Fibroblast of lung (primary cell): ENCODE measurements at regions not wholly inside any gene's neighbourhood (a gene's known extent, or its start where the extent isn't known, plus 50 kb on each side); places are given as distances from the start of the nearest gene placed in this dataset.

Source experiments
- DNase-seq, 2 donors: peaks; one replicate each; pipeline versions ENCODE4 v3.0.0 to v3.0.0-alpha.2; 2010; ENCODE audit warnings: low read depth in 2 of 2
- H2AFZ ChIP-seq: 2 replicates; pipeline ENCODE4 v1.5.1; 2012; ENCODE audit warnings: low read length, control low read depth, inconsistent platforms
- H3K27ac ChIP-seq: 2 replicates; pipeline ENCODE4 v1.5.1; 2011; ENCODE audit warnings: low read length, control low read depth; ENCODE audit not compliant: insufficient read depth
- H3K27me3 ChIP-seq: 2 replicates; pipeline ENCODE4 v1.5.1; 2011; ENCODE audit warnings: mild to moderate bottlenecking, low read length; ENCODE audit not compliant: control insufficient read depth, insufficient read depth
- H3K36me3 ChIP-seq: 2 replicates; pipeline ENCODE4 v1.5.1; 2011; ENCODE audit warnings: low read length; ENCODE audit not compliant: control insufficient read depth, insufficient read depth
- H3K4me1 ChIP-seq: 2 replicates; pipeline ENCODE4 v1.5.1; 2011; ENCODE audit warnings: low read length; ENCODE audit not compliant: control insufficient read depth, insufficient read depth; ENCODE audit errors: extremely low read depth
- H3K4me2 ChIP-seq: 2 replicates; pipeline ENCODE4 v1.5.1; 2011; ENCODE audit warnings: low read length, control low read depth; ENCODE audit not compliant: insufficient read depth; ENCODE audit errors: extremely low read depth
- H3K4me3 ChIP-seq, 4 experiments: fragments of 200-600 bp in 1 of 4; sonication (generic) in 1 of 4; replicated peaks in 1 of 4; 2 replicates each; pipeline ENCODE4 v1.5.1; 2011 to 2016; ENCODE audit warnings: low read length in 4 of 4, low read depth in 3 of 4, mild to moderate bottlenecking in 3 of 4, control low read depth in 2 of 4, inconsistent platforms in 1 of 4, mixed read lengths in 1 of 4; ENCODE audit not compliant: insufficient read depth in 1 of 4; ENCODE audit errors: control extremely low read depth in 1 of 4
- H3K79me2 ChIP-seq: 2 replicates; pipeline ENCODE4 v1.5.1; 2012; ENCODE audit warnings: mild to moderate bottlenecking, low read length, inconsistent platforms; ENCODE audit not compliant: control insufficient read depth, insufficient read depth
- H3K9ac ChIP-seq: 2 replicates; pipeline ENCODE4 v1.5.1; 2011; ENCODE audit warnings: mild to moderate bottlenecking, low read length, control low read depth; ENCODE audit not compliant: insufficient read depth
- H3K9me3 ChIP-seq: 2 replicates; pipeline ENCODE4 v1.5.1; 2012; ENCODE audit warnings: low read depth, low read length; ENCODE audit not compliant: control insufficient read depth, insufficient read depth
- H4K20me1 ChIP-seq: 2 replicates; pipeline ENCODE4 v1.5.1; 2011; ENCODE audit warnings: low read length; ENCODE audit not compliant: control insufficient read depth, insufficient read depth; ENCODE audit errors: extremely low read depth
- EZH2 ChIP-seq: IDR thresholded peaks from 2 replicates; pipeline ENCODE4 v1.5.1; 2012; ENCODE audit warnings: low read length, control low read depth, mild to moderate bottlenecking; ENCODE audit errors: missing control alignments
- TF ChIP-seq, protein P1 (sequence below), 2 donors: IDR thresholded peaks in 1 of 2; conservative IDR thresholded peaks in 1 of 2; 1 replicate in 1 of 2; 2 replicates in 1 of 2; pipeline ENCODE4 v1.5.1; 2011 to 2012; ENCODE audit warnings: low read length in 2 of 2, control low read depth in 1 of 2, inconsistent platforms in 1 of 2, low read depth in 1 of 2, mild to moderate bottlenecking in 1 of 2

DNA sequence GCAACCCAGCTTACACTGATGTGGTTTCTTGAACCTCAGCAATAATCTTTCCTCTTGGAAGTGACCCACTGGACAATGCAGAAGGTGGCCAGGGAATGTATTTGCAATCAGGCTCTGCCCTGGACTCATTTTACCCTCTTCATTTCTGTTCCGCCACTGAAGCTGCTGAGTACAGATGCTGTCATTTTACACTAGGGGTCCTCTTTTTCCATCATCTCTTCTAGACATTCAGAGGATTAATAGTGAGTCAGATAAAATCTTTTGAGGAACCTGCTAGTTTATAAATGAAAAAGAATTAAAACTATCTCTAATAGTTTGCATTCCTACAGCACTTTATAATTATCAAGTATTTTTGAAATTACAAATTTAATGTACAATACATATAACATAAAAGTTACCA lies 87.9 kb upstream of the PNPT1 start:
- TF ChIP-seq EZH2 = no peak
- TF ChIP-seq, protein P1, sequence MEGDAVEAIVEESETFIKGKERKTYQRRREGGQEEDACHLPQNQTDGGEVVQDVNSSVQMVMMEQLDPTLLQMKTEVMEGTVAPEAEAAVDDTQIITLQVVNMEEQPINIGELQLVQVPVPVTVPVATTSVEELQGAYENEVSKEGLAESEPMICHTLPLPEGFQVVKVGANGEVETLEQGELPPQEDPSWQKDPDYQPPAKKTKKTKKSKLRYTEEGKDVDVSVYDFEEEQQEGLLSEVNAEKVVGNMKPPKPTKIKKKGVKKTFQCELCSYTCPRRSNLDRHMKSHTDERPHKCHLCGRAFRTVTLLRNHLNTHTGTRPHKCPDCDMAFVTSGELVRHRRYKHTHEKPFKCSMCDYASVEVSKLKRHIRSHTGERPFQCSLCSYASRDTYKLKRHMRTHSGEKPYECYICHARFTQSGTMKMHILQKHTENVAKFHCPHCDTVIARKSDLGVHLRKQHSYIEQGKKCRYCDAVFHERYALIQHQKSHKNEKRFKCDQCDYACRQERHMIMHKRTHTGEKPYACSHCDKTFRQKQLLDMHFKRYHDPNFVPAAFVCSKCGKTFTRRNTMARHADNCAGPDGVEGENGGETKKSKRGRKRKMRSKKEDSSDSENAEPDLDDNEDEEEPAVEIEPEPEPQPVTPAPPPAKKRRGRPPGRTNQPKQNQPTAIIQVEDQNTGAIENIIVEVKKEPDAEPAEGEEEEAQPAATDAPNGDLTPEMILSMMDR (conservative IDR thresholded peaks at IDR 0.05 in 1 of 2, IDR thresholded peaks at IDR 0.05 in 1 of 2; ENCODE audit: low read depth in 1 of 2, low read length in 2 of 2) = peak in 1 of 2 donors; percentile 17
- no peak for DNase-seq

DNA sequence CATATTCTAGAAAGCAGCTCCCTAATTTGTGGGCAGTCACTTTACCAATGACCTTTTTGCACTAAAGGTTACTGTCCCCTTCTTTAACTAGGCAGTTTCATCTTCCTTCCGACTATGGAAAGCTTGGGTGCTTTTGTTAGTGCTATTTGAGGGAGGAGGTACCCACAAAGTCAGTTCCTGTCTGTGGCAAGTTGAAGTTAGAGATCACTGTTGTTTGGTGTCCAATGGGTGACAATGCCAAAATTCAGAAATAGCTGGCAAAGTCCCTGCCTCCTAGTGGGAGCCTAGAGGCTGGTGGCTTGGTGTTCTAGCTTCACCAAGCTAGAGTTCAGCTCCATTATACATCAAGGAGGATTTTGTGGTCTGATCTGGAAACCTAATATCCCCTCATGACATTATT lies 87.1 kb upstream of the PNPT1 start:
- Histone ChIP-seq H3K9me3 (no peaks in the 10 kb centered on the region), H3K4me3 (no peak overlapping the region), H3K79me2 (no peaks in the 10 kb centered on the region), H3K9ac (no peak overlapping the region), H3K27me3 (no peaks in the 10 kb centered on the region), H3K4me2 (no peak overlapping the region), H3K4me1 (no peaks in the 10 kb centered on the region), H3K36me3 (no peaks in the 10 kb centered on the region), H2AFZ (no peak overlapping the region), H4K20me1 (no peaks in the 10 kb centered on the region), H3K27ac (no peak overlapping the region)
- no peak for TF ChIP-seq EZH2
- DNase-seq = no peak

More for the DNA sequence above, 87.9 kb upstream of the PNPT1 start:
- no peak overlapping the region for H3K9ac ChIP-seq
- H3K4me2 ChIP-seq = no peak overlapping the region
- H3K27ac ChIP-seq = no peak overlapping the region
- H2AFZ ChIP-seq = no peak overlapping the region
- no peaks in the 10 kb centered on the region for H4K20me1 ChIP-seq
- H3K4me3 ChIP-seq = no peak overlapping the region
- no peaks in the 10 kb centered on the region for H3K27me3 ChIP-seq
- no peaks in the 10 kb centered on the region for H3K9me3 ChIP-seq
- H3K4me1 ChIP-seq = no peaks in the 10 kb centered on the region
- no peaks in the 10 kb centered on the region for H3K36me3 ChIP-seq
- no peaks in the 10 kb centered on the region for H3K79me2 ChIP-seq

DNA sequence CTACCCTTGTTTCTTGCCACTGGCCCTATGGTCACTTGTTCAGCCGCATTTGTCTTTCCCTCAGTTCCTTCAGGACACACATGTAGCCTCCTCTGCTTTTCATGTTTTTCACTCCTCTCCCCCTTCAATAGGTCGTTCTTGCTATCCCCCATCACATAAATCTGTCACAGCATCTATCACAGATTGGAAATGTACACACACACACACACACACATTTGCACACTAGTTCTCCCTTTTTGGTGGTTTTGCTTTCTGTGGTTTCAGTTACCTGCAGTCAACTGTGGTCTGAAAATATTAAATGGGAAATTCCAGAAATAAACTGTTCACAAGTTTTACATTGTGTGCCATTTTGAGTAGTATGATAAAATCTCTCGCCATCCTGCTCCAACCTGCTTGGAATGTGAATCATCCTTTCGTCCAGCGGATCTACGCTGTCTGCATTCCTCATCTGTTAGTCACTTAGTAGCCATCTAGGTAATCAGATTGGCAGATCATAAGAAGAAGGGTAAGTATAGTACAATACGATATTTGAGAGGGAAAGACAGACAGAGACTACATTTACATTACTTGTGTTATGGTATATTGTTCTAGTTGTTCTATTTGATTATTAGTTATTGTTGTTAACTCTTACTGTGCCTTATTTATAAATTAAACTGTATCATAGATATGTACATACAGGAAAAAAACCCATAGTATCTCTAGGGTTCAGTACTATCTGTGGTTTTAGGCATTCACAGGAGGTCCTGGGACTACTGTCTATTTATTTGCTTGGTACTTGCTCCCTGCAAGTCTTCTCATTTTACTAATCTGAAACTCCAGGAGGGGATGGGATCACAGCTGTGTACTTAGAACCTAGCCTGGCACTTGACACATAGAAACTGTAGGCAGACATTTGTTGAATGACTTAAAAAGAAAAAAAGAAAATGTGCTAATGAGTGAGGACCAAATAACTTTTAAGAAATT lies 86.1 kb upstream of the PNPT1 start:
- DNase-seq = peak; percentile 28 to 95
- Histone ChIP-seq H3K79me2 (no peaks in the 10 kb centered on the region), H3K4me1 (no peaks in the 10 kb centered on the region), H2AFZ (no peak overlapping the region), H3K27me3 (no peaks in the 10 kb centered on the region), H3K27ac (no peak overlapping the region), H3K36me3 (no peaks in the 10 kb centered on the region), H3K9me3 (no peaks in the 10 kb centered on the region), H4K20me1 (no peaks in the 10 kb centered on the region), H3K4me2 (no peak overlapping the region), H3K4me3 (no peak overlapping the region), H3K9ac (no peak overlapping the region)
- TF ChIP-seq, protein P1 (conservative IDR thresholded peaks at IDR 0.05 in 1 of 2, IDR thresholded peaks at IDR 0.05 in 1 of 2; ENCODE audit: low read depth in 1 of 2, low read length in 2 of 2) = no peak
- no peak for TF ChIP-seq EZH2
